ENCODE measurements at regions not wholly inside any gene's neighbourhood (a gene's known extent, or its start where the extent isn't known, plus 50 kb on each side); places are given as distances from the start of the nearest gene placed in this dataset.
"Not testable (repeated sequence)": the region's sequence is repeated elsewhere in the genome, so short reads cannot be mapped to it uniquely, and the experiment has no call there.

- H3K36me3 ChIP-seq (ENCODE audit: control insufficient read depth in 2 of 2, insufficient read depth in 1 of 2, low read length in 2 of 2); H3K4me1 ChIP-seq (ENCODE audit: control insufficient read depth, insufficient read depth, low read length); H3K9me3 ChIP-seq (ENCODE audit: control insufficient read depth, insufficient read depth, low read depth, low read length); H3K4me3 ChIP-seq (ENCODE audit: low read depth, low read length); H3K27ac ChIP-seq (ENCODE audit: extremely low read depth, low read depth, low read length); CTCF ChIA-PET; POLR2A ChIA-PET: not testable (repeated sequence)
- peak; percentile 91 for TF ChIP-seq ZNF146 (tag by site-specific recombination; IDR thresholded peaks at IDR 0.05)
- TF ChIP-seq ZNF280D (tag by site-specific recombination; IDR thresholded peaks at IDR 0.05) = peak; percentile 64; the same call in 1 of the 2 replicates
These were observed 183.4 kb downstream of the MSN start for GRCh38 chrX:65850821-65851220.

- Histone ChIP-seq H3K27ac (ENCODE audit: extremely low read depth, low read depth, low read length) (no peak overlapping the region), H3K4me1 (ENCODE audit: control insufficient read depth, insufficient read depth, low read length) (no peaks in the 10 kb centered on the region), H3K36me3 (ENCODE audit: control insufficient read depth in 2 of 2, insufficient read depth in 1 of 2, low read length in 2 of 2) (no peaks in the 10 kb centered on the region), H3K9me3 (ENCODE audit: control insufficient read depth, insufficient read depth, low read depth, low read length) (no peaks in the 10 kb centered on the region), H3K4me3 (ENCODE audit: low read depth, low read length) (no peak overlapping the region)
- POLR2A ChIA-PET = no interaction called here
- TF ChIP-seq ZNF654 (tag by site-specific recombination; IDR thresholded peaks at IDR 0.05; ENCODE audit: low read depth) = no peak
- CTCF ChIA-PET = no interaction called here
These were observed 179.5 kb downstream of the MSN start for GRCh38 chrX:65846974-65847373.

- H3K4me1 ChIP-seq (ENCODE audit: control insufficient read depth, insufficient read depth, low read length) = no peaks in the 10 kb centered on the region
- ChIA-PET CTCF (no interaction called here), POLR2A (no interaction called here)
- no peak overlapping the region for H3K27ac ChIP-seq (ENCODE audit: extremely low read depth, low read depth, low read length)
- no peaks in the 10 kb centered on the region for H3K9me3 ChIP-seq (ENCODE audit: control insufficient read depth, insufficient read depth, low read depth, low read length)
- no peak for TF ChIP-seq ZNF785 (tag by site-specific recombination; IDR thresholded peaks at IDR 0.05)
- no peak for TF ChIP-seq ZBTB48 (tag by site-specific recombination; IDR thresholded peaks at IDR 0.05)
- no peak for TF ChIP-seq TSHZ1 (tag by site-specific recombination; IDR thresholded peaks at IDR 0.05; ENCODE audit: borderline replicate concordance)
- no peak for TF ChIP-seq ZNF223 (tag by site-specific recombination; IDR thresholded peaks at IDR 0.05)
- TF ChIP-seq ZNF677 (tag by site-specific recombination; IDR thresholded peaks at IDR 0.05) = no peak
- no peak for TF ChIP-seq ZNF529 (tag by site-specific recombination; IDR thresholded peaks at IDR 0.05; ENCODE audit: insufficient replicate concordance)
- TF ChIP-seq ZNF549 (tag by site-specific recombination; IDR thresholded peaks at IDR 0.05) = no peak
- TF ChIP-seq ZNF513 (tag by site-specific recombination; IDR thresholded peaks at IDR 0.05) = no peak
- no peak for TF ChIP-seq ZNF248 (tag by site-specific recombination; IDR thresholded peaks at IDR 0.05)
- no peak for TF ChIP-seq ZSCAN5A (tag by site-specific recombination; IDR thresholded peaks at IDR 0.05)
- no peak for TF ChIP-seq ZNF362 (tag by site-specific recombination; IDR thresholded peaks at IDR 0.05)
- TF ChIP-seq ZNF18 (tag by site-specific recombination; IDR thresholded peaks at IDR 0.05) = no peak
- no peaks in the 10 kb centered on the region for H3K36me3 ChIP-seq (ENCODE audit: control insufficient read depth in 2 of 2, insufficient read depth in 1 of 2, low read length in 2 of 2)
- H3K4me3 ChIP-seq (ENCODE audit: low read depth, low read length) = no peak overlapping the region
These were observed 173.8 kb downstream of the MSN start for GRCh38 chrX:65841263-65841662.
